Caco-2 (cell line): ENCODE measurements at regions not wholly inside any gene's neighbourhood (a gene's known extent, or its start where the extent isn't known, plus 50 kb on each side); places are given as distances from the start of the nearest gene placed in this dataset.

Experiments used
- BruUV-seq: library from RNA; stranded (reverse); fragments of 400-500 nt; replicated peaks from 2 replicates; lab custom pipeline; 2021; lab: Mats Ljungman, UMichigan
- CTCF ChIA-PET: fragments of 300-600 bp; sonication (Branson Sonifier 250); formaldehyde crosslinking; loops from one replicate; lab custom pipeline; 2022; ENCODE audit warnings: antibody characterized with exemption; lab: Charles Lee
- POLR2A ChIA-PET: fragments of 300-600 bp; sonication (Branson Sonifier 250); formaldehyde crosslinking; loops from one replicate; lab custom pipeline; 2022; ENCODE audit warnings: antibody characterized with exemption; lab: Charles Lee
- DNase-seq, 2 experiments: peaks; one replicate each; pipeline versions ENCODE4 v3.0.0 to v3.0.0-alpha.2; 2020 to 2022
- H3K27me3 ChIP-seq: replicated peaks from 2 replicates; pipeline ENCODE4 v1.6.0; 2011; ENCODE audit warnings: low read length; ENCODE audit not compliant: control insufficient read depth, insufficient read depth
- H3K36me3 ChIP-seq: 2 replicates; pipeline ENCODE4 v1.5.1; 2011; ENCODE audit warnings: low read length; ENCODE audit not compliant: control insufficient read depth, insufficient read depth
- H3K4me1 ChIP-seq: fragments of 250-450 bp; sonication (Bioruptor Pico); 2 replicates; pipeline ENCODE4 v1.5.1; 2020; ENCODE audit warnings: mild to moderate bottlenecking
- H3K4me3 ChIP-seq: 2 replicates; pipeline ENCODE4 v1.5.1; 2011; ENCODE audit warnings: low read depth, mild to moderate bottlenecking, control low read depth, low read length
- H3K9me3 ChIP-seq: fragments of 250-450 bp; sonication (Bioruptor Pico); 2 replicates; pipeline ENCODE4 v1.5.1; 2020; ENCODE audit warnings: mild to moderate bottlenecking, moderate library complexity
- H3K27ac Mint-ChIP-seq: one replicate; pipeline ENCODE4 v1.8.0; 2022; ENCODE audit warnings: mixed read lengths; ENCODE audit not compliant: unreplicated experiment
- H3K27me3 Mint-ChIP-seq: one replicate; pipeline ENCODE4 v1.8.0; 2022; ENCODE audit warnings: mixed read lengths; ENCODE audit not compliant: insufficient read depth, unreplicated experiment
- H3K36me3 Mint-ChIP-seq: one replicate; pipeline ENCODE4 v1.8.0; 2022; ENCODE audit warnings: mild to moderate bottlenecking, mixed read lengths; ENCODE audit not compliant: insufficient read depth, unreplicated experiment
- H3K4me1 Mint-ChIP-seq: one replicate; pipeline ENCODE4 v1.8.0; 2022; ENCODE audit warnings: low read depth, mixed read lengths; ENCODE audit not compliant: unreplicated experiment
- H3K4me3 Mint-ChIP-seq: one replicate; pipeline ENCODE4 v1.8.0; 2022; ENCODE audit warnings: mild to moderate bottlenecking, moderate library complexity, mixed read lengths; ENCODE audit not compliant: unreplicated experiment
- H3K9me3 Mint-ChIP-seq: one replicate; pipeline ENCODE4 v1.8.0; 2022; ENCODE audit warnings: mixed read lengths; ENCODE audit not compliant: unreplicated experiment
- intact Hi-C: fragments of 100-400 bp; cut with micrococcal nuclease; formaldehyde crosslinking; loops from one replicate; pipeline ENCODE4 v1.10.0; 2022; ENCODE audit not compliant: unreplicated experiment
- TF ChIP-seq, protein P1 (sequence below), 2 experiments: fragments of 200-600 bp in 1 of 2; IDR thresholded peaks; 1 replicate in 1 of 2; 2 replicates in 1 of 2; pipeline versions ENCODE4 v1.5.1 to v1.8.0; 2011 to 2022; ENCODE audit warnings: antibody characterized with exemption in 1 of 2, control low read depth in 1 of 2, inconsistent platforms in 1 of 2, low read depth in 1 of 2, low read length in 1 of 2, mild to moderate bottlenecking in 1 of 2, moderate library complexity in 1 of 2; ENCODE audit not compliant: insufficient read depth in 1 of 2, severe bottlenecking in 1 of 2, unreplicated experiment in 1 of 2

DNA sequence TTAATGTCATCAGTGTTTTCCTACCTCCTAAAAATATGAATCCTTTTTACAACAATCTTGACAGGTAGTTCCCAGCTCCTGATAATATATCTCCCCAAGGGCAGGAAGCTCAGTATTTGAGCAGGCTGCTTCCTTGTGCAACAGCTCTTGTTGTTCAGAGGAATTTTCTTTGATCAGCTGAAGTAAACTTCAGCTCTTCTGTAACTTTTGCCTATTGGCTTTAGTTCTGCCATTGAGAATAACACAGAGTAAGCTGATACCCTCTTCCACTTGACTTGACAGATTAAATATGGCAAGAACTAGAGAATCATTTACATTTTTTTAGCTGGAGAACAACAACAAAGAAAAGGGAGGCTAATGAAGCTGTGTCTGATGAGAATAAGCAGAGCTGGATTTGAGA, 75.2 kb downstream of the LUZP4 start:
- H3K27me3 ChIP-seq = no peaks in the 10 kb centered on the region
- TF ChIP-seq, protein P1, sequence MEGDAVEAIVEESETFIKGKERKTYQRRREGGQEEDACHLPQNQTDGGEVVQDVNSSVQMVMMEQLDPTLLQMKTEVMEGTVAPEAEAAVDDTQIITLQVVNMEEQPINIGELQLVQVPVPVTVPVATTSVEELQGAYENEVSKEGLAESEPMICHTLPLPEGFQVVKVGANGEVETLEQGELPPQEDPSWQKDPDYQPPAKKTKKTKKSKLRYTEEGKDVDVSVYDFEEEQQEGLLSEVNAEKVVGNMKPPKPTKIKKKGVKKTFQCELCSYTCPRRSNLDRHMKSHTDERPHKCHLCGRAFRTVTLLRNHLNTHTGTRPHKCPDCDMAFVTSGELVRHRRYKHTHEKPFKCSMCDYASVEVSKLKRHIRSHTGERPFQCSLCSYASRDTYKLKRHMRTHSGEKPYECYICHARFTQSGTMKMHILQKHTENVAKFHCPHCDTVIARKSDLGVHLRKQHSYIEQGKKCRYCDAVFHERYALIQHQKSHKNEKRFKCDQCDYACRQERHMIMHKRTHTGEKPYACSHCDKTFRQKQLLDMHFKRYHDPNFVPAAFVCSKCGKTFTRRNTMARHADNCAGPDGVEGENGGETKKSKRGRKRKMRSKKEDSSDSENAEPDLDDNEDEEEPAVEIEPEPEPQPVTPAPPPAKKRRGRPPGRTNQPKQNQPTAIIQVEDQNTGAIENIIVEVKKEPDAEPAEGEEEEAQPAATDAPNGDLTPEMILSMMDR (IDR thresholded peaks at IDR 0.05; ENCODE audit: insufficient read depth in 1 of 2, low read depth in 1 of 2, low read length in 1 of 2, severe bottlenecking in 1 of 2, unreplicated experiment in 1 of 2) = no peak
- H3K36me3 Mint-ChIP-seq = no peaks in the 10 kb centered on the region
- H3K27me3 Mint-ChIP-seq = no peaks in the 10 kb centered on the region
- CTCF ChIA-PET = interaction anchor here (2.1 kb wide), 1 partner anchor 19 kb away, joined by 8 read pairs; no protein-coding TSS in a partner anchor
- peaks cover 18% of the 10 kb centered on the region for H3K4me1 ChIP-seq
- peak; percentile 19 to 35 for DNase-seq
- H3K4me1 Mint-ChIP-seq = peaks cover 15% of the 10 kb centered on the region
- intact Hi-C loops = loop anchor here (1.0 kb wide), 1 partner anchor 8 kb away; no protein-coding TSS in a partner anchor
- H3K9me3 Mint-ChIP-seq = no peaks in the 10 kb centered on the region
- no TSS peak for BruUV-seq
- H3K36me3 ChIP-seq = no peaks in the 10 kb centered on the region
- H3K9me3 ChIP-seq = no peaks in the 10 kb centered on the region
- peak overlapping the region; percentile 21 for H3K27ac Mint-ChIP-seq
- H3K4me3 ChIP-seq = no peak overlapping the region
- H3K4me3 Mint-ChIP-seq = no peak overlapping the region
- POLR2A ChIA-PET = interaction anchor here (0.5 to 1.2 kb wide), 2 partner anchors 19 to 117 kb away, joined by 3 to 4 read pairs; no protein-coding TSS in a partner anchor

DNA sequence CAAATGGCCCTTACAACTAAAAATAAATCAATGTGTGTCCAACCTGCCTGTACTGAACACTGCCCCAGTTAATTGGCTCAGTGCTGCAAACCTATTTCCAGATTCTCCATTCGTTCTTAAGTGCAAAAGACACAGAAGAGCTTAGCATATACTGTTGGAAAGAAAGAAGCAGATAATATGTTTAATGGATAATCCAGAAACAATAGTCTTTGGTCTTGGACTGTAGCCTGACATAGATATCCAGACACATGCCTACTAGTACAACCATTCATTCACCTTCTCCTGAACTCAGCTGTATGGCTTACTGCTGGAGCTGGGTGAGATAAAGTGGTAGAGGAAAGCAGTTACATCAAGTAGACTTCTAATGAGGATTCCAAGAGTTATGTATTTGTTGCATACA, 77.0 kb downstream of the LUZP4 start:
- H3K4me3 Mint-ChIP-seq = no peak overlapping the region
- no peaks in the 10 kb centered on the region for H3K27me3 ChIP-seq
- H3K9me3 Mint-ChIP-seq = no peaks in the 10 kb centered on the region
- no peak overlapping the region for H3K27ac Mint-ChIP-seq
- H3K36me3 ChIP-seq = no peaks in the 10 kb centered on the region
- intact Hi-C loops = no loop called here
- POLR2A ChIA-PET = no interaction called here
- DNase-seq = no peak
- H3K4me3 ChIP-seq = no peak overlapping the region
- no TSS peak for BruUV-seq
- peaks cover 20% of the 10 kb centered on the region for H3K4me1 ChIP-seq
- H3K36me3 Mint-ChIP-seq = no peaks in the 10 kb centered on the region
- TF ChIP-seq, protein P1 (IDR thresholded peaks at IDR 0.05; ENCODE audit: insufficient read depth in 1 of 2, low read depth in 1 of 2, low read length in 1 of 2, severe bottlenecking in 1 of 2, unreplicated experiment in 1 of 2) = no peak
- H3K4me1 Mint-ChIP-seq = peaks cover 15% of the 10 kb centered on the region
- H3K27me3 Mint-ChIP-seq = no peaks in the 10 kb centered on the region
- H3K9me3 ChIP-seq = no peaks in the 10 kb centered on the region
- CTCF ChIA-PET = no interaction called here

DNA sequence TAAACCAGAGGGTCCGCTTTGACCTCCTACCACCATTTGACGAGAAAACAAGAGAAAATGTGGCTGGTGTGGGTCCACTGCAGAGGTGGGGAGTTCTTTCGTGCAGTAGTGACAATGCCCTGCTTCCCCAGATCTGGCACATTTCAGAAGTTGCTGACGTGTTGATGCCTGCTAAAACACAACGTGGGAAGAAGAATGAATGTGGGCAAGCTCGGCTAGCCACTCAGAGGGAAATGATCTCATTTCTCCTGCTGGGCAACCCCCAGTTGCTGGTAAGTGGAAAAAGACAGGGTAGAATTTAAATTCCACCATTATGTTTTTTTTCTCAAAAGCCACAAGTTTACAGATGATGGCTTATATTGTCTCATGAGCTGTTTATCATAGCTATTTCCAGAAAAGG, 77.9 kb downstream of the LUZP4 start:
- no peak overlapping the region for H3K27ac Mint-ChIP-seq
- intact Hi-C loops = no loop called here
- no peak overlapping the region for H3K4me3 Mint-ChIP-seq
- H3K36me3 ChIP-seq = no peaks in the 10 kb centered on the region
- no peaks in the 10 kb centered on the region for H3K27me3 ChIP-seq
- ChIA-PET CTCF (no interaction called here), POLR2A (no interaction called here)
- no peaks in the 10 kb centered on the region for H3K9me3 ChIP-seq
- no peaks in the 10 kb centered on the region for H3K27me3 Mint-ChIP-seq
- no peak for DNase-seq
- TF ChIP-seq, protein P1 (IDR thresholded peaks at IDR 0.05; ENCODE audit: insufficient read depth in 1 of 2, low read depth in 1 of 2, low read length in 1 of 2, severe bottlenecking in 1 of 2, unreplicated experiment in 1 of 2) = no peak
- H3K4me1 ChIP-seq = peaks cover 26% of the 10 kb centered on the region
- H3K4me1 Mint-ChIP-seq = peaks cover 18% of the 10 kb centered on the region
- no peaks in the 10 kb centered on the region for H3K36me3 Mint-ChIP-seq
- no peak overlapping the region for H3K4me3 ChIP-seq
- BruUV-seq = no TSS peak
- no peaks in the 10 kb centered on the region for H3K9me3 Mint-ChIP-seq
